Prostate gland (tissue), 2 donors: ENCODE measurements at regions not wholly inside any gene's neighbourhood (a gene's known extent, or its start where the extent isn't known, plus 50 kb on each side); places are given as distances from the start of the nearest gene placed in this dataset.

Source experiments
- DNase-seq: peaks from one replicate; pipeline ENCODE4 v3.0.0-alpha.2; 2019; ENCODE audit warnings: low spot score
- H3K27ac ChIP-seq, 2 donors: fragments of 200-600 bp; sonication (generic); 2 replicates each; pipeline ENCODE4 v1.5.1; 2017 to 2019
- H3K27me3 ChIP-seq: fragments of 200-600 bp; sonication (generic); replicated peaks from 2 replicates; pipeline ENCODE4 v1.5.1; 2019; ENCODE audit not compliant: insufficient read depth
- H3K36me3 ChIP-seq, 2 donors: fragments of 200-600 bp; sonication (generic); 1 replicate in 1 of 2; 2 replicates in 1 of 2; pipeline versions ENCODE4 v1.5.1 to v1.8.1; 2017 to 2019
- H3K4me1 ChIP-seq: fragments of 200-600 bp; sonication (generic); replicated peaks from 2 replicates; pipeline ENCODE4 v1.5.1; 2019
- H3K4me3 ChIP-seq, 2 donors: fragments of 200-600 bp; sonication (generic); 2 replicates each; pipeline ENCODE4 v1.5.1; 2017 to 2019
- H3K9me3 ChIP-seq: fragments of 200-600 bp; sonication (generic); 2 replicates; pipeline ENCODE4 v1.5.1; 2017
- POLR2A ChIP-seq: fragments of 450-650 bp; IDR thresholded peaks from one replicate; pipeline ENCODE4 v1.6.1; 2016; ENCODE audit warnings: antibody characterized with exemption, mild to moderate bottlenecking
- POLR2AphosphoS5 ChIP-seq: sonication (generic); formaldehyde crosslinking; IDR thresholded peaks from one replicate; pipeline ENCODE4 v1.6.1; 2017; ENCODE audit warnings: antibody characterized with exemption
- WGBS: methylation state at CpG from one replicate; pipeline ENCODE4 v1.1.5; 2018; 5-methylcytosine and 5-hydroxymethylcytosine counted together
- intact Hi-C: fragments of 100-400 bp; cut with DNase I; formaldehyde crosslinking; loops from one replicate; pipeline ENCODE4 v1.14.2; 2022
- TF ChIP-seq, protein P1 (sequence below), 4 experiments: fragments of 200-600 bp in 2 of 4; fragments of 450-650 bp in 2 of 4; sonication (generic) in 2 of 4; IDR thresholded peaks; 1 replicate in 3 of 4; 2 replicates in 1 of 4; pipeline ENCODE4 v1.5.1; 2016 to 2019; ENCODE audit warnings: antibody characterized with exemption in 4 of 4, mild to moderate bottlenecking in 2 of 4, moderate library complexity in 2 of 4

DNA sequence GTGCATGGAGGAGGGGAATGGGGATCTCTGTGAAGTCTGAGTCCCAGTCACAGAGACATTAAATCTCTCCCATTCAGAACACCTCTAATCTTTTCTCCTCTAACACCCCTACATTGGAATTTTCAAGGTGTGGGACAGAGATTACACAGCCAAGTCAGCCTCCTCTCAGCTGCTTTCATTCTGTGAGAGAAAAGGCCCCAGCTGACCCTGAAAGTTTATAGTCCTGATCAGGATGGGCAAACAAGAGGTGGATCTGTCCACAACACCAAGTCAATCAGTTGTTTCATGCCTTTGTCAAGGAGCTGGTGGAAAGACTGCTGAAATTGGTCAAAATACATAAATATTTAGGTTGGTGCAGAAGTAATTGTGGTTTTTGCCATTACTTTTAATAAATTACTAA lies 218.9 kb downstream of the SEC23A start:
- TF ChIP-seq, protein P1, sequence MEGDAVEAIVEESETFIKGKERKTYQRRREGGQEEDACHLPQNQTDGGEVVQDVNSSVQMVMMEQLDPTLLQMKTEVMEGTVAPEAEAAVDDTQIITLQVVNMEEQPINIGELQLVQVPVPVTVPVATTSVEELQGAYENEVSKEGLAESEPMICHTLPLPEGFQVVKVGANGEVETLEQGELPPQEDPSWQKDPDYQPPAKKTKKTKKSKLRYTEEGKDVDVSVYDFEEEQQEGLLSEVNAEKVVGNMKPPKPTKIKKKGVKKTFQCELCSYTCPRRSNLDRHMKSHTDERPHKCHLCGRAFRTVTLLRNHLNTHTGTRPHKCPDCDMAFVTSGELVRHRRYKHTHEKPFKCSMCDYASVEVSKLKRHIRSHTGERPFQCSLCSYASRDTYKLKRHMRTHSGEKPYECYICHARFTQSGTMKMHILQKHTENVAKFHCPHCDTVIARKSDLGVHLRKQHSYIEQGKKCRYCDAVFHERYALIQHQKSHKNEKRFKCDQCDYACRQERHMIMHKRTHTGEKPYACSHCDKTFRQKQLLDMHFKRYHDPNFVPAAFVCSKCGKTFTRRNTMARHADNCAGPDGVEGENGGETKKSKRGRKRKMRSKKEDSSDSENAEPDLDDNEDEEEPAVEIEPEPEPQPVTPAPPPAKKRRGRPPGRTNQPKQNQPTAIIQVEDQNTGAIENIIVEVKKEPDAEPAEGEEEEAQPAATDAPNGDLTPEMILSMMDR (IDR thresholded peaks at IDR 0.05) = no peak
- TF ChIP-seq POLR2A = no peak
- no peak for TF ChIP-seq POLR2AphosphoS5
- Histone ChIP-seq H3K9me3 (no peaks in the 10 kb centered on the region), H3K27ac (no peak overlapping the region), H3K4me1 (no peaks in the 10 kb centered on the region), H3K27me3 (no peaks in the 10 kb centered on the region), H3K36me3 (no peaks in the 10 kb centered on the region), H3K4me3 (no peak overlapping the region)
- no peak for DNase-seq
- intact Hi-C loops = no loop called here

DNA sequence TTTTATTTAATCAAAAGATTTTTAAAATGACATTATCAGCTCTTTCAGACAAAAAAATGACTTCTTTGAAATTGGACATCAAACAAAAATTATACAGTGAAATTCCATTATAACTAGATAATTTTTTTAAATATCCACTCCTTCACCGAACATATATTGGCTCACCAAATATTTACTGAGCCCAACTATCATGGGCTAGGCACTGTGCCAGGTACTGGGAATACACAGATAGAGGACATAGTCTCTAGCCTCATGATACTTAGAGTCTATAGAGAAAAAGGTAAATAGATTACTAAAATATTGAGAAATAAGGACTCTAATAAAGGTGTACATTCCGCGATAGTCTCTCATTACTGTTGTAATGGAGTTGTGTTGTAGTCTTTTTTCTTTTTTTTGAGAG lies 219.9 kb downstream of the SEC23A start:
- no peaks in the 10 kb centered on the region for H3K36me3 ChIP-seq
- TF ChIP-seq POLR2AphosphoS5 (no peak), POLR2A (no peak)
- TF ChIP-seq, protein P1 (IDR thresholded peaks at IDR 0.05) = no peak
- H3K4me3 ChIP-seq = no peak overlapping the region
- H3K27me3 ChIP-seq = no peaks in the 10 kb centered on the region
- no peak for DNase-seq
- intact Hi-C loops = no loop called here
- no peak overlapping the region for H3K27ac ChIP-seq
- H3K4me1 ChIP-seq = no peaks in the 10 kb centered on the region
- no peaks in the 10 kb centered on the region for H3K9me3 ChIP-seq
- 68% methylated on average over 3 of the region's 3 CpGs for WGBS

DNA sequence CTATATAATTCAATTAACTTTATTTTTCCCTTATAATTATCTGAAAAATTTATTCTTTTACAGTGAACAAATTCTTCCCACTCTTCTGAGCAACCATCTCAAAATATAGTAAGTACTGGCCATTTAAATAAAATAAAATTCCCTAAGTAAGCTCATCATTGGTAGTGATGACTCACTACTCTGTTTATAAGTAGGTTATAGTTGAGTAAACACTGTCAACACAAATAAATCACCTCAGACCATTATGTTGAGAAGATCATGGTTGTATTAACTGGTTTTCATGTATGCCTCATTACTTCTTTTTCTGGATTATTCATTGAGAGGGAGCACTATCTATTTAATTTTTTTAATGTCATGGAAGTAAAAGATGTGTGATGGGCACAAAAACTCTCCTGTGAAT lies 220.5 kb downstream of the SEC23A start:
- intact Hi-C loops = no loop called here
- no peaks in the 10 kb centered on the region for H3K36me3 ChIP-seq
- no peaks in the 10 kb centered on the region for H3K9me3 ChIP-seq
- H3K27ac ChIP-seq = no peak overlapping the region
- TF ChIP-seq POLR2AphosphoS5 = no peak
- TF ChIP-seq, protein P1 (IDR thresholded peaks at IDR 0.05) = no peak
- TF ChIP-seq POLR2A = no peak
- H3K27me3 ChIP-seq = no peaks in the 10 kb centered on the region
- no peak overlapping the region for H3K4me3 ChIP-seq
- H3K4me1 ChIP-seq = no peaks in the 10 kb centered on the region
- no peak for DNase-seq

DNA sequence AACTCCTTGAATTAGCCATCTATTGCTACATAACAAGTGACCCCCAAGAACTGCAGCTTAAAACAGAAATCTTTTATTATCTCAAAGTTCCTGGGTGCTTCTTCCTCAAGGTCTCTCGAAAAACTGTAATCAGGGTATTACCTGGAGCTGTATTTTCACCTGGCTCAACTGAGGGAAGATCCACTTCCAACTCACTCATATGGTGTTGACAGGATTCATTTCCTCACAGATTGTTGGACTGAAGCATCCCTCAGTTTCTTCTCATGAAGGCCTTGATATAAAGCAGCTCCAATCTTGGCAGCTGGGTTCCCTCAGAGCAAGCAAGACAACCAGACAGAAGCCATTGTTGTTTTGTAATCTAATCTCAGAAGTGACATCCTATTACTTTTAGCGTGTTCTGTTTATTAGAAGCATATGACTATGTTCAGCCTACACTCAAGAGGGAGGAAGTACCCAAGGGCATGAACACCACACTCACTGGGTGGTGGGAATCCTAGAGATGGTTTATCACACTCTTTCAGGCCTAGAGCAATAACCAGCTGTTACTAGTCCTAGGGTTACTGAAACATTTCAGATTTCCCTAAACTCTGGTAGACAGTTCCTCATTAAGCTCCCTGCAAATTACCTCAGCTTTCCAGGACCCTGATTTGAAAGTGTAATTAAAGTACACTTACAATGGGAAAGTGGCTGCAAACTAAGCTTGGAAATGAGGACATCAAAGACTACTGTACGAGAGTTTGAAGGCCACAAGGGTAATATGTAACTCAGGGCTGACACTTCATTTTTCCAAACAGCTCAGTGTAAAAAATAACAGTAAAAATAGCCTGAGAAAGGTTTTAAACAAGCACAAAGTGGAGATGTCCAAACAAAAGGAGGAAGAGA lies 222.2 kb downstream of the SEC23A start:
- no peak overlapping the region for H3K27ac ChIP-seq
- no peaks in the 10 kb centered on the region for H3K9me3 ChIP-seq
- no peaks in the 10 kb centered on the region for H3K27me3 ChIP-seq
- H3K36me3 ChIP-seq = no peaks in the 10 kb centered on the region
- WGBS = 53% methylated on average over 3 of the region's 3 CpGs
- H3K4me1 ChIP-seq = no peaks in the 10 kb centered on the region
- intact Hi-C loops = no loop called here
- TF ChIP-seq POLR2A = no peak
- TF ChIP-seq, protein P1 (IDR thresholded peaks at IDR 0.05) = no peak
- TF ChIP-seq POLR2AphosphoS5 = no peak
- H3K4me3 ChIP-seq = no peak overlapping the region
- no peak for DNase-seq

DNA sequence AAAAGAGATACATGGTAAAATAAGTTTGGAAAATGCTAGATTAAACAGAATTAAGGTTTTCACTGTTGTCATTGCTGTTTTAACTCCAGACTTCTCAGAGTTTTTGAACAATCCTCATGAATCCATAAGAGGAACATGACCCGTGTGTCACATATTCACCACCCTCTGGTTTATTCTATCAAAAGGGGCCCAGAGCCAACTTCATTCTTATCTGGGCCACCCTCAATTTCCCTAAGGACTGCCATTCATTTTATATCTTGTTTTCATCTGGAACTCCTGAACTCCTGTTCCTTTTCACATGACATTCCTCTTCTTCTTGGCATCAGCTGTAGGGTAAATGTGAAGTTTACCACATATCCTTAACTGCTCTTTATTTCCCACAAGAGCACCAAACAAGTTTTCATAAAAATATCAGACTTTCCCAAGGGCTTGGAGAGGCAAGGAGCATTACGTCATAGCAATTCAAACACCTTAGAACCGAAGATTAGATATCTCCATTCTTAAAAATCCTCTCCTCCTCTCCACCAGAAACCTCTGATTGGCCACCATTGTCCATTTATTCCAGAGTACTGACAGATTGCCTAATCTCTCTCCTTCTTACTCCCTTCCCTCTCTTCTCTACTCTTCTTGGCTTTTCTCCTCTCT lies 225.2 kb downstream of the SEC23A start:
- 76% methylated on average over 3 of the region's 3 CpGs for WGBS
- H3K36me3 ChIP-seq = no peaks in the 10 kb centered on the region
- H3K4me1 ChIP-seq = no peaks in the 10 kb centered on the region
- H3K9me3 ChIP-seq = no peaks in the 10 kb centered on the region
- intact Hi-C loops = no loop called here
- H3K27me3 ChIP-seq = no peaks in the 10 kb centered on the region
- DNase-seq = no peak
- H3K27ac ChIP-seq = no peak overlapping the region
- TF ChIP-seq POLR2AphosphoS5 (no peak), POLR2A (no peak)
- TF ChIP-seq, protein P1 (IDR thresholded peaks at IDR 0.05) = no peak
- H3K4me3 ChIP-seq = no peak overlapping the region
